Nephron (organoid): ENCODE measurements at regions not wholly inside any gene's neighbourhood (a gene's known extent, or its start where the extent isn't known, plus 50 kb on each side); places are given as distances from the start of the nearest gene placed in this dataset.

Experiments
- H3K27ac Mint-ChIP-seq, 3 experiments: 2 replicates each; pipeline ENCODE4 v1.8.0; 2020; ENCODE audit warnings: mixed read lengths in 3 of 3, mild to moderate bottlenecking in 2 of 3, moderate library complexity in 1 of 3
- H3K27me3 Mint-ChIP-seq: 2 replicates; pipeline ENCODE4 v1.8.0; 2021; ENCODE audit warnings: low read depth, mild to moderate bottlenecking, moderate library complexity, mixed read lengths
- H3K36me3 Mint-ChIP-seq: 2 replicates; pipeline ENCODE4 v1.8.0; 2020; ENCODE audit warnings: low read depth, mixed read lengths
- H3K4me1 Mint-ChIP-seq: 2 replicates; pipeline ENCODE4 v1.8.0; 2020; ENCODE audit warnings: mixed read lengths
- H3K4me3 Mint-ChIP-seq, 3 experiments: 2 replicates each; pipeline ENCODE4 v1.8.0; 2020; ENCODE audit warnings: mild to moderate bottlenecking in 3 of 3, mixed read lengths in 3 of 3, moderate library complexity in 2 of 3
- H3K9me3 Mint-ChIP-seq: 2 replicates; pipeline ENCODE4 v1.8.0; 2020; ENCODE audit warnings: mixed read lengths
- CTCF ChIP-seq, 3 experiments: fragments of 200-600 bp; sonication (generic); IDR thresholded peaks; one replicate each; pipeline ENCODE4 v1.5.0; 2021; ENCODE audit warnings: antibody characterized with exemption in 3 of 3; ENCODE audit not compliant: unreplicated experiment in 3 of 3

DNA sequence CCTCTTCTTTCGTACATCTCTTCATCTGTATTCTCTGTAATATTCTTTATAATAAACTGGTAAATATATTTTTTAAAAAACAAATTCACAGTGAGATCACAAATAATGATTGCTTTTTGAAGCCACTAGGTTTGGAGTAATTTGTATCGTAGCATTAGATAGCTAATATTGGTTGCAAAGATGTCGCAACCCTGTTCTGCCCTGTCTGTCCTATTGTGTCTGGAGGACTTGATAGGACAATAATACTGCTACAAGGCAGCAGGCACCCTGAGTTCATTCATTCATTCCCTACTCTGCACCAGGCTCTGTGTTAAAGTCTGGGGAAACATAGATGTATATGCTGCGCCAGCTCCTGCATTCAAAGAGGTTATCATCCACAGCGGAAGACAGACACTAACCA, 206.7 kb upstream of the KLF4 start:
- Mint-ChIP-seq H3K4me3 (no peak overlapping the region), H3K9me3 (no peaks in the 10 kb centered on the region), H3K4me1 (no peaks in the 10 kb centered on the region), H3K27ac (no peak overlapping the region), H3K36me3 (no peaks in the 10 kb centered on the region), H3K27me3 (peaks cover 4% of the 10 kb centered on the region)
- TF ChIP-seq CTCF (IDR thresholded peaks at IDR 0.05; ENCODE audit: unreplicated experiment in 3 of 3), result no peak

DNA sequence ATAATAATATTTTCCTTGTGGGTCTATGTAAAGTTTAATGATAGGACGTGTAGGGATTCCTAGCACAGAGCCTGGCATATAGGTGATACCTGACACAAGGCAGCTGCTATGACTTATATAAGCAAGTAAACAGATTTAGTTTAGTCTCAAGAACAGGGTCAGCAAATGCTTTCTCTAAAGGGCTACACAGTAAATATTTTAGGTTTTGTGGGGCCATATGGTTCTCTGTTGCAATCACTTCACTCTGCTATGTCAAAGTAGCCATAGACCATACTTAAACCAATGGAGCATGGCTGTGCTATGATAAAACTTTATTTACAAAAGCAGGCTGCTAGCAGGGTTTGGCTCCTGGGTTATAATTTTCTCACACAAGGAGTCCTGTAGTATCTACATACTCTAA, 204.8 kb upstream of the KLF4 start:
- Mint-ChIP-seq H3K27ac (no peak overlapping the region), H3K4me1 (no peaks in the 10 kb centered on the region), H3K4me3 (no peak overlapping the region), H3K9me3 (no peaks in the 10 kb centered on the region), H3K36me3 (no peaks in the 10 kb centered on the region), H3K27me3 (peaks cover 4% of the 10 kb centered on the region)
- TF ChIP-seq CTCF (IDR thresholded peaks at IDR 0.05; ENCODE audit: unreplicated experiment in 3 of 3), result no peak

DNA sequence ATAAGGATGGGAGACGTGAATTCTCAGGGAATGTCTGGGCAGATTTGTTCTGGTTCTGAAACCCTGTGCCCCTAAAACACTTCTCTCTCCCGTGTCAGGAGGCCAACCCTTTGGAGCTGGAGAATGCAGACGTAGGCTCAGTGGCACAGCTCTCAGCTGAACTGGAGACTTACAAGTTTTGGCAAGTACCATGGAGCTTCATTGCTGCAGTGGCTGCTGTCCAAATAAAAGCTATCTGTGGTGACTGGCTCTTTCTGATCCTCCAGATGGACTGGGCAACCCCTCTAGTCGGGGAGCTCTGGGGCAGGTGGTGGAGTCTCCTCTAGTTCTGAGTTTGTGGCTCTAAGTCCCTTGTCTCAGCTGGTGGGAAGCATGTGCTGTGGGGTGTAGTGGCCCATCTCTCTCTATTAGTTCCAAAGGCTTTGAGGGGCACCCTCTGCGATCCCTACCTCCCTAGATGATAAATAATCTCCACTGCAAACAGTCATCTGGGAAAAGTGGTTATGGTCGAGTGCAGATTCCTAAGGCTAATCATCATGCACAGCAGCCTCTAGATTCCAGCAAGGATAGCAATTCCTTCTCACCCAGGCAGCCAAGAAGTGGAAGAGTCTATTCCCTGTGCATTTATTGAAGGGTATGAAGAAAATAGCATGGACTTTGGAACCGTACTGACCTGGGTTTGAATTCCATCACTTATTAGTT, 204.2 kb upstream of the KLF4 start:
- Mint-ChIP-seq H3K4me1 (no peaks in the 10 kb centered on the region), H3K27ac (no peak overlapping the region), H3K9me3 (peaks cover 3% of the 10 kb centered on the region), H3K36me3 (no peaks in the 10 kb centered on the region), H3K4me3 (no peak overlapping the region), H3K27me3 (peaks cover 4% of the 10 kb centered on the region)
- no peak for TF ChIP-seq CTCF (IDR thresholded peaks at IDR 0.05; ENCODE audit: unreplicated experiment in 3 of 3)

GRCh38 chr9:107691664-107692063, 202.1 kb upstream of the KLF4 start:
- no peaks in the 10 kb centered on the region for H3K36me3 Mint-ChIP-seq
- peaks cover 7% of the 10 kb centered on the region for H3K9me3 Mint-ChIP-seq
- no peak overlapping the region for H3K4me3 Mint-ChIP-seq
- TF ChIP-seq CTCF (IDR thresholded peaks at IDR 0.05; ENCODE audit: unreplicated experiment in 3 of 3), result no peak
- peaks cover 3% of the 10 kb centered on the region for H3K27me3 Mint-ChIP-seq
- no peak overlapping the region for H3K27ac Mint-ChIP-seq
- no peaks in the 10 kb centered on the region for H3K4me1 Mint-ChIP-seq

DNA sequence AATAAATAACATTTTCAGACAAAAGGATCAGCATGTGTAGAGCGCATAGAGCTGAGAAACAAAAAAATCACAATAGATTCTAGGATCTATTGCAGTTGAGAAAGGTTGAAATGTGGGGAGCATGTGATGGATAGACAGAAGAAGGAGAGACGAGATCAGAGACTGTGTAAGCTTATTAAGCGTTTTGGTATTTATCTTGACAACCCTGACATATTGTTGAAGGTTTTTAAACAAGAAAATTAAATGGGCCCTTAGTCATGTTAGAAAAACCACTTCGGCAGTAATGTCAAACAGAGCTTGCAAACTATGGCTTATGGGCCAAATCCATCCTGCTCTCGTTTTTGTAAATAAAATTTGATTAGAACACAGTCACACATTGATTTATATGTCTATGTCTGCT, 200.5 kb upstream of the KLF4 start:
- Mint-ChIP-seq H3K9me3 (peaks cover 7% of the 10 kb centered on the region), H3K4me3 (no peak overlapping the region), H3K27ac (no peak overlapping the region), H3K36me3 (no peaks in the 10 kb centered on the region), H3K27me3 (peaks cover 3% of the 10 kb centered on the region), H3K4me1 (peaks cover 4% of the 10 kb centered on the region)
- no peak for TF ChIP-seq CTCF (IDR thresholded peaks at IDR 0.05; ENCODE audit: unreplicated experiment in 3 of 3)

DNA sequence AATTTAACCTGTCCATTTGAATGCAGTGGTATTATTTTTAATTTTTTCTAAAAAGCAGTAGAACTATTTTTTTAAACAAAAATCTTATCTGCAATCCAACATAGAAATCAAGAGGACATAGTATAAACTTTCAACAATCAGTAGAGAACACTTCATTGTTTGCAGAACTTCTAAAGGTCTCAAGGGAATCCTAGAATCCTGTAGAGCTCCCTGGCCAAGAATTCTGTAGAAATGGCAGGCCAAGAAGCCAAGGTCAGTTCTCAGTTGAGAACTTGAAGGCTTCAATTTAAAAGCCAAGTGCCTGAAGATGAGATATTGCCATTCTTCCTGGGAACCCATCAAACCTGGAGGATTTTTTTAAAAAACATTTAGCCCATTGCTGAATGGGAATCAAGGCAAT, 199.2 kb upstream of the KLF4 start:
- H3K36me3 Mint-ChIP-seq, result no peaks in the 10 kb centered on the region

More for the DNA sequence above, 199.2 kb upstream of the KLF4 start:
- Mint-ChIP-seq H3K4me3 (no peak overlapping the region), H3K4me1 (peaks cover 4% of the 10 kb centered on the region), H3K9me3 (peaks cover 7% of the 10 kb centered on the region), H3K27ac (no peak overlapping the region), H3K27me3 (peaks cover 3% of the 10 kb centered on the region)
- TF ChIP-seq CTCF (IDR thresholded peaks at IDR 0.05; ENCODE audit: unreplicated experiment in 3 of 3), result no peak
